OCI-LY7 (cell line): ENCODE measurements at regions not wholly inside any gene's neighbourhood (a gene's known extent, or its start where the extent isn't known, plus 50 kb on each side); places are given as distances from the start of the nearest gene placed in this dataset.

Source experiments
- EZH2phosphoT487 ChIP-seq: fragments of 200-600 bp; sonication (generic); IDR thresholded peaks from 2 replicates; pipeline ENCODE4 v1.6.1; 2018; ENCODE audit warnings: low read depth, borderline replicate concordance, mild to moderate bottlenecking, mixed run types, antibody characterized with exemption, low read length, moderate library complexity, mixed read lengths
- TF ChIP-seq, protein P1 (sequence below): fragments of 200-600 bp; sonication (generic); conservative IDR thresholded peaks from 2 replicates; pipeline ENCODE4 v1.5.1; 2014; ENCODE audit warnings: mild to moderate bottlenecking, antibody characterized with exemption, low read length, moderate library complexity, mixed read lengths

DNA sequence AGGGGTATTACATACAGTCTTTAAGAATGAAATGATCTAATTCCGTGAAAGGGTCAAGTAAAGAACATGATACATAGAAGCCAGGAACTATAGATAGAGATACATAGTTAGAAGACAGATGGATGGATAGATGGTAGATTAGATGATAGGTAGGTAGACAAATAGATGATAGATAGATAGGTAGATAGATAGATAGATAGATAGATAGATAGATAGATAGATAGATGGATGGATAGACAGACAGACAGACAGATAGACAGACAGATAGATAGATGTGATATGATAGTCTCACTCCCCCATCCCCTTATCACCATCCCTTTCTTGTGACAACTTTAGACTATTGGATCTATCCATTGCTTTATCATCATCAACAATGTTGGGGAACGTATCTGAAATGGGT is 448.2 kb downstream of the METTL4 start:
- TF ChIP-seq EZH2phosphoT487, result no peak
- TF ChIP-seq, protein P1, sequence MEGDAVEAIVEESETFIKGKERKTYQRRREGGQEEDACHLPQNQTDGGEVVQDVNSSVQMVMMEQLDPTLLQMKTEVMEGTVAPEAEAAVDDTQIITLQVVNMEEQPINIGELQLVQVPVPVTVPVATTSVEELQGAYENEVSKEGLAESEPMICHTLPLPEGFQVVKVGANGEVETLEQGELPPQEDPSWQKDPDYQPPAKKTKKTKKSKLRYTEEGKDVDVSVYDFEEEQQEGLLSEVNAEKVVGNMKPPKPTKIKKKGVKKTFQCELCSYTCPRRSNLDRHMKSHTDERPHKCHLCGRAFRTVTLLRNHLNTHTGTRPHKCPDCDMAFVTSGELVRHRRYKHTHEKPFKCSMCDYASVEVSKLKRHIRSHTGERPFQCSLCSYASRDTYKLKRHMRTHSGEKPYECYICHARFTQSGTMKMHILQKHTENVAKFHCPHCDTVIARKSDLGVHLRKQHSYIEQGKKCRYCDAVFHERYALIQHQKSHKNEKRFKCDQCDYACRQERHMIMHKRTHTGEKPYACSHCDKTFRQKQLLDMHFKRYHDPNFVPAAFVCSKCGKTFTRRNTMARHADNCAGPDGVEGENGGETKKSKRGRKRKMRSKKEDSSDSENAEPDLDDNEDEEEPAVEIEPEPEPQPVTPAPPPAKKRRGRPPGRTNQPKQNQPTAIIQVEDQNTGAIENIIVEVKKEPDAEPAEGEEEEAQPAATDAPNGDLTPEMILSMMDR, result no peak
